ENCODE measurements at regions not wholly inside any gene's neighbourhood (a gene's known extent, or its start where the extent isn't known, plus 50 kb on each side); places are given as distances from the start of the nearest gene placed in this dataset.

GRCh38 chr4:22942920-22943559 lies 250.3 kb downstream of the GBA3 start:
- no peak for TF ChIP-seq CTCF (conservative IDR thresholded peaks at IDR 0.05; ENCODE audit: low read depth, low read length)
- H3K4me3 ChIP-seq (ENCODE audit: low read depth, low read length) = no peak overlapping the region
- DNase-seq (ENCODE audit: low read depth) = no peak

DNA sequence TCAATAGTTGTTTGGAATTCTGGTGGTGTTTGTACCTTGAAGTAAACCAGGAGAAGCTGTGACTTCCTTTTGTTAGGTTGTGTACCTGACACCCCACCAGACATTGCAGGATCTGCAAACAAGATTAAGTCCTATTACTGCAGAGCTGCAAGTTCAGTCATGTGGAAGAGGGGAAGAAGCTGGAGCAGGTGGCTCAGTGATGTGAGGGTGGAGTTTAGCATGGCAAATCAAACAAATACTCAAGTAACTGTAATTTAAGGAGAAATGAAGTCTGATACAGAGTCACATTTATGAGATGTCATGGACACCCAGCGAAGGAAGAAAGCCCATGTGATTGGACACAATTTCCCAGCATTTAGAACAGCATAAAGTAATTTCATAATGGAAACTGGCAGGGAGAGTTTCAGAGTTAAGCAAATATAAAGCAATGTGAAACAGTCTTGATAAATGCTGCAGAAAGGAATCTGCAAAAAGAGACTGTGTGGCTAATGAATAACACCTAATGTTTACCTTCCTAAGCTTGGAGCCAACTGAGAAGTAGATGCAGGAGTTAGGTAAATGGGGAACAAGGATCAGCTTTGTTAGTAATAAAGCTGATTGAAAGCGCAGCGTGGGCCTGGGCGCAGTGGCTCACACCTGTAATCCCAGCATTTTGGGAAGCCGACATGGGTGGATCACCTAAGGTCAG lies 249.1 kb downstream of the GBA3 start:
- TF ChIP-seq CTCF (conservative IDR thresholded peaks at IDR 0.05; ENCODE audit: low read depth, low read length) = no peak
- no peak for DNase-seq (ENCODE audit: low read depth)
- no peak overlapping the region for H3K4me3 ChIP-seq (ENCODE audit: low read depth, low read length)

- DNase-seq (ENCODE audit: low read depth) = no peak
- H3K4me3 ChIP-seq (ENCODE audit: low read depth, low read length) = no peak overlapping the region
- TF ChIP-seq CTCF (conservative IDR thresholded peaks at IDR 0.05; ENCODE audit: low read depth, low read length) = no peak
Observed at GRCh38 chr4:22932326-22932725, 239.6 kb downstream of the GBA3 start.

DNA sequence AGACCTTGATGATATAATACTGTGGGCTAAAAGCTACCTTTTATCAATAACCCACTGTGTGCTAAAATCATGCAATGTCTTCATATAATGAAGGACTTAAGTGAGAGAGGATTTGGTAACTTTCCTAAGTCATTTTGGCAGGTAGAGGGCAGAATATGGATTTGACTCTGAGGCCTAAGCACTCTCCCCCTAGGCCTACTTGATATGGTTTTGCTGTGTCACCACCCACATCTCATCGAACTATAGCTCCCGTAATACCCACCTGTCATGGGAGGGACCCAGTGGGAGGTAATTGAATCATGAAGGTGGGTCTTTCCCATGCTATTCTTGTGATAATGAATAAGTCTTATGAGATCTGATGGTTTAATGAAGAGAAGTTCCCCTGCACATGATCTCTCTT lies 229.7 kb downstream of the GBA3 start:
- no peak overlapping the region for H3K4me3 ChIP-seq (ENCODE audit: low read depth, low read length)
- no peak for DNase-seq (ENCODE audit: low read depth)
- no peak for TF ChIP-seq CTCF (conservative IDR thresholded peaks at IDR 0.05; ENCODE audit: low read depth, low read length)

- no peak for DNase-seq (ENCODE audit: low read depth)
- no peak for TF ChIP-seq CTCF (conservative IDR thresholded peaks at IDR 0.05; ENCODE audit: low read depth, low read length)
- no peak overlapping the region for H3K4me3 ChIP-seq (ENCODE audit: low read depth, low read length)
Observed at GRCh38 chr4:22921936-22922335, 229.2 kb downstream of the GBA3 start.

DNA sequence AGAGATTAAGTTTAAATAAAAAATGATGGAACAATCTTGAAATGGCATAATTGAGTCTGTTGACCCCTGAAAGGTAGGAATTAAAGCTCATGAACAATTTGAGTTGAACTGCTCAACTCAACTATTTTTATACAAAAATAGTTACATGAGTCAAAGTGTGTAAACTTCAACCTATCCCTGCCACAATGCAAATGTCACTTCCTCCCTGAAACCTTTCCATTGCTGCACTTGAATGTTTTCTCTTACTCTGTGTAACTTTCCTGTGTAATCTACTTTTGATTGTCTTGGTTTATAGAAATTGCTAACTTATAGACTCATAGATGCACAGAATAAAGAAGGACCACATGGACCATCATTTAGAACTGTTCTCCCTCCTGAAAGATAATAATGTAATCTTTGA lies 218.5 kb downstream of the GBA3 start:
- H3K4me3 ChIP-seq (ENCODE audit: low read depth, low read length) = no peak overlapping the region
- TF ChIP-seq CTCF (conservative IDR thresholded peaks at IDR 0.05; ENCODE audit: low read depth, low read length) = no peak
- no peak for DNase-seq (ENCODE audit: low read depth)

DNA sequence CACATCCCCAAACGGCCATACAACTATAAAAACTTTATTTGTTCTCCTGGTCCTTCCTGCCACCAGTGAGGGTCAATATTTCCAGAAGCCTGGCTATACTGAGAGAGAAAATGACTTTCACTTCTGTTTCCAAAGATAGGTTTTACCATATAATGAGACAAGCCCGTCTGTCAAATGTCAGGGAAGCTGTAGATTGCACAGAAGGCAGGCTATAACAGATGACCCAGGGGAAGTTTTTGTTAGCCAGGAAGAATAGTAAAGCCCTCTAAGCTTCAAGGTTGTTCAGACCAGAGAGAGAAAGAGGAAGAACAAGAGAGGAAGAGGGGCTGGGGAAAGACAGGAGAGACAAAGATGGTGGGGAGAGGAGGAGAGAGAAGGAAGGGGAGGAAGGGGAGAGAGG lies 217.5 kb downstream of the GBA3 start:
- no peak overlapping the region for H3K4me3 ChIP-seq (ENCODE audit: low read depth, low read length)
- TF ChIP-seq CTCF (conservative IDR thresholded peaks at IDR 0.05; ENCODE audit: low read depth, low read length) = no peak
- DNase-seq (ENCODE audit: low read depth) = no peak
